Heart left ventricle (tissue), 16 donors: ENCODE measurements at regions not wholly inside any gene's neighbourhood (a gene's known extent, or its start where the extent isn't known, plus 50 kb on each side); places are given as distances from the start of the nearest gene placed in this dataset.
"Not testable (repeated sequence)": the region's sequence is repeated elsewhere in the genome, so short reads cannot be mapped to it uniquely, and the experiment has no call there.

ENCODE experiments used
- ATAC-seq, 4 donors: fragments of 200-7000 bp; cut with Tn5 transposase; one replicate each; pipeline ENCODE4 v1.9.1; 2020 to 2022; ENCODE audit warnings: moderate library complexity in 4 of 4, mild to moderate bottlenecking in 3 of 4, moderate number of reproducible peaks in 1 of 4
- DNase-seq, 5 donors: peaks; one replicate each; pipeline ENCODE4 v3.0.0-alpha.2; 2020
- H3K27ac ChIP-seq, 12 donors: fragments of 200-600 bp; sonication (generic) in 4 of 12; one replicate each; pipeline versions ENCODE4 v1.5.0 to v1.8.0; 2016 to 2022; ENCODE audit warnings: mild to moderate bottlenecking in 2 of 12
- H3K27me3 ChIP-seq, 9 donors: fragments of 200-600 bp; sonication (generic) in 2 of 9; one replicate each; pipeline versions ENCODE4 v1.5.1 to v1.8.0; 2016 to 2022; ENCODE audit warnings: mild to moderate bottlenecking in 3 of 9
- H3K36me3 ChIP-seq, 9 donors: fragments of 200-600 bp; sonication (generic) in 2 of 9; one replicate each; pipeline versions ENCODE4 v1.5.0 to v1.8.0; 2018 to 2022; ENCODE audit warnings: mild to moderate bottlenecking in 2 of 9
- H3K4me1 ChIP-seq, 12 donors: fragments of 200-600 bp; sonication (generic) in 4 of 12; one replicate each; pipeline versions ENCODE4 v1.5.0 to v1.8.0; 2016 to 2022; ENCODE audit warnings: mild to moderate bottlenecking in 3 of 12
- H3K4me3 ChIP-seq, 12 donors: fragments of 200-600 bp; sonication (generic) in 4 of 12; one replicate each; pipeline versions ENCODE4 v1.5.0 to v1.8.0; 2017 to 2022; ENCODE audit warnings: mild to moderate bottlenecking in 9 of 12, moderate library complexity in 4 of 12
- H3K9me3 ChIP-seq, 12 donors: fragments of 200-600 bp; sonication (generic) in 4 of 12; one replicate each; pipeline versions ENCODE4 v1.5.0 to v1.8.0; 2016 to 2022; ENCODE audit warnings: mild to moderate bottlenecking in 1 of 12
- POLR2A ChIP-seq, 2 donors: fragments of 450-650 bp; IDR thresholded peaks; one replicate each; pipeline ENCODE4 v1.6.1; 2017; ENCODE audit warnings: antibody characterized with exemption in 2 of 2, mild to moderate bottlenecking in 2 of 2, moderate library complexity in 2 of 2
- WGBS, 4 donors: extraction: QIAGEN DNeasy Blood & Tissue Kit in 2 of 4; methylation state at CpG; one replicate each; pipeline versions ENCODE4 v1.1.5 to v1.1.7; 2013 to 2018; 5-methylcytosine and 5-hydroxymethylcytosine counted together
- intact Hi-C, 10 donors: fragments of 100-400 bp; cut with DNase I; formaldehyde crosslinking; loops; one replicate each; pipeline versions ENCODE4 v1.11.1 to v1.14.2; 2022
- TF ChIP-seq, protein P1 (sequence below), 12 donors: fragments of 200-600 bp; sonication (generic) in 4 of 12; IDR thresholded peaks; one replicate each; pipeline versions ENCODE4 v1.5.0 to v1.8.0; 2018 to 2022; ENCODE audit warnings: antibody characterized with exemption in 12 of 12, mild to moderate bottlenecking in 5 of 12
- donor health status: ischemic (EF 13 %, LVEDD 7.1; RV severe dilation, severe dysfunction).
- donor health status: healthy with polysubstance abuse.
- donor health status: DM: no; HTN: yes; CAD: no.
- donor health status: DM: no; HTN: no; CAD: no.
- donor health status: ischemic (EF 25% LVEDD 6.9; RV normal size, moderate dysfunction).
- donor health status: ischemic (EF 25% LVEDD 5.7; RV mildly dilated, moderate dysfunction).
- donor health status: healthy.
- donor health status: DM: yes; HTN: yes; CAD: no.
- donor health status: ischemic (EF 35%, LVEDD 5.7; RV mildly dilated, moderate dysfunction).
- donor health status: nonischemic (EF 11% LVEDD 7.7; RV severe dilation, severe dysfunction).
- donor health status: DM: yes; HTN: yes; CAD: no.
- donor health status: PGD.
- donor health status: ischemic (EF 29% LVEDD 5.4; RV normal size, mild dysfunction).
- donor health status: nonischemic (EF 23%, LVEDD 6.1; RV moderate dilation, normal function).

GRCh38 chrX:30008031-30008430, 207.3 kb upstream of the MAGEB2 start:
- no peak for TF ChIP-seq POLR2A (IDR thresholded peaks at IDR 0.05)
- TF ChIP-seq, protein P1, sequence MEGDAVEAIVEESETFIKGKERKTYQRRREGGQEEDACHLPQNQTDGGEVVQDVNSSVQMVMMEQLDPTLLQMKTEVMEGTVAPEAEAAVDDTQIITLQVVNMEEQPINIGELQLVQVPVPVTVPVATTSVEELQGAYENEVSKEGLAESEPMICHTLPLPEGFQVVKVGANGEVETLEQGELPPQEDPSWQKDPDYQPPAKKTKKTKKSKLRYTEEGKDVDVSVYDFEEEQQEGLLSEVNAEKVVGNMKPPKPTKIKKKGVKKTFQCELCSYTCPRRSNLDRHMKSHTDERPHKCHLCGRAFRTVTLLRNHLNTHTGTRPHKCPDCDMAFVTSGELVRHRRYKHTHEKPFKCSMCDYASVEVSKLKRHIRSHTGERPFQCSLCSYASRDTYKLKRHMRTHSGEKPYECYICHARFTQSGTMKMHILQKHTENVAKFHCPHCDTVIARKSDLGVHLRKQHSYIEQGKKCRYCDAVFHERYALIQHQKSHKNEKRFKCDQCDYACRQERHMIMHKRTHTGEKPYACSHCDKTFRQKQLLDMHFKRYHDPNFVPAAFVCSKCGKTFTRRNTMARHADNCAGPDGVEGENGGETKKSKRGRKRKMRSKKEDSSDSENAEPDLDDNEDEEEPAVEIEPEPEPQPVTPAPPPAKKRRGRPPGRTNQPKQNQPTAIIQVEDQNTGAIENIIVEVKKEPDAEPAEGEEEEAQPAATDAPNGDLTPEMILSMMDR (IDR thresholded peaks at IDR 0.05) = no peak
- Histone ChIP-seq H3K9me3 (no peaks in the 10 kb centered on the region), H3K4me1 (no peaks in the 10 kb centered on the region), H3K36me3 (no peaks in the 10 kb centered on the region), H3K27ac (no peak overlapping the region), H3K27me3 (no peaks in the 10 kb centered on the region), H3K4me3 (no peak overlapping the region)
- DNase-seq (no peak), ATAC-seq (no peak)
- intact Hi-C loops = no loop called here
- WGBS, 4 donors = 33 to 69% (median 50%) methylated on average over 2 of the region's 2 CpGs

DNA sequence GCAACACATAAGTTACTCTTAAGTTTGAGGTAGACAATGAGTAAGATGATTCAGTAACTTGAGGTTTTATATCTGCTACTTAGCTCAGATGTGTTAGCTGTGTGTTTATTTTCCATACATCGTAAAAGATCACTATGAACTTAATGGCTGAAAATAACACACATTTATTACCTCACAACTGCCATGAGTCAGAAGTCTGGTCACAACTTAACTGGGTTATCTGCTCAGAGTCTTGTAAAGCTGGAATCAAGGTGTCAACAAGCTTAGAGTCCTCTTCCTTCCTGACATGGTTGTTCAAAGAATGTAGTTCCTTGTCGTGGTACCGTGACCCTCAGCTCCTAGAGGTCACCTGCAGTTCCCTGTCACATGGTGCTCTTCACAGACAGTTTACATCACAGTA, 204.9 kb upstream of the MAGEB2 start:
- ATAC-seq = no peak
- intact Hi-C loops = no loop called here
- H3K4me3 ChIP-seq = no peak overlapping the region
- WGBS, 4 donors = 68 to 73% (median 69%) methylated on average over 3 of the region's 3 CpGs
- TF ChIP-seq, protein P1 (IDR thresholded peaks at IDR 0.05) = no peak
- TF ChIP-seq POLR2A (IDR thresholded peaks at IDR 0.05) = no peak
- H3K9me3 ChIP-seq = no peaks in the 10 kb centered on the region
- H3K27ac ChIP-seq = no peak overlapping the region
- no peak for DNase-seq
- H3K27me3 ChIP-seq = no peaks in the 10 kb centered on the region
- no peaks in the 10 kb centered on the region for H3K36me3 ChIP-seq
- no peaks in the 10 kb centered on the region for H3K4me1 ChIP-seq

GRCh38 chrX:30015440-30015839, 199.9 kb upstream of the MAGEB2 start:
- no peak for ATAC-seq
- TF ChIP-seq, protein P1 (IDR thresholded peaks at IDR 0.05) = no peak
- no peak for TF ChIP-seq POLR2A (IDR thresholded peaks at IDR 0.05)
- H3K4me1 ChIP-seq = no peaks in the 10 kb centered on the region
- no peak for DNase-seq
- H3K36me3 ChIP-seq = no peaks in the 10 kb centered on the region
- no peaks in the 10 kb centered on the region for H3K27me3 ChIP-seq
- no peak overlapping the region for H3K27ac ChIP-seq
- intact Hi-C loops = no loop called here
- 61 to 79% (median 65%) methylated on average over 3 of the region's 3 CpGs for WGBS, 4 donors
- no peak overlapping the region for H3K4me3 ChIP-seq
- H3K9me3 ChIP-seq = peaks cover 0 to 8% (median 0%) of the 10 kb centered on the region in 12 donors

GRCh38 chrX:30027636-30028035, 187.7 kb upstream of the MAGEB2 start:
- DNase-seq (no peak), ATAC-seq (no peak)
- Histone ChIP-seq H3K9me3 (no peaks in the 10 kb centered on the region), H3K27me3 (no peaks in the 10 kb centered on the region), H3K4me1 (no peaks in the 10 kb centered on the region), H3K36me3 (no peaks in the 10 kb centered on the region), H3K4me3 (no peak overlapping the region), H3K27ac (no peak overlapping the region)
- TF ChIP-seq, protein P1 (IDR thresholded peaks at IDR 0.05) = no peak
- TF ChIP-seq POLR2A (IDR thresholded peaks at IDR 0.05) = no peak
- intact Hi-C loops = no loop called here
- 54 to 63% (median 59%) methylated on average over 2 of the region's 2 CpGs for WGBS, 4 donors

DNA sequence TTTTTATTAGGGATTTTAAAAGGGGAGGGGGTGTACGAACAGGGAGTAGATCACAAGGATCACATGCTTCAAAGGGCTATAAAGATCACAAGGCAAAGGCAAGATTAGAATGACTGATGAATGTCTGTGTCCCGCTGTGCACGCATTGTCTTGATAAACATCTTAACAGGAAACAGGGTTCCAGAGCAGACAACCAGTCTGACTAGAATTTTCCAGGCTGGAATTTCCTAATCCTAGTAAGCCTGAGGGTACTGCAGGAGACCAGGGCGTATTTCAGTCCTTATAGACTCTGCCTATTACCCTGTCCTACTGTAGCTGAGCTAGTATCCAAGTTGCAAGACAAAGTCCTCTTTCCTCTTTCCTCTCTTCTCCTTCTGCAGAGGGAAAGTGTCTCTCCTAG, 179.0 kb upstream of the MAGEB2 start:
- ATAC-seq, H3K4me1 ChIP-seq, H3K36me3 ChIP-seq, H3K9me3 ChIP-seq, H3K27me3 ChIP-seq, H3K27ac ChIP-seq, DNase-seq, H3K4me3 ChIP-seq, intact Hi-C loops: not testable (repeated sequence)
- WGBS, 4 donors = 54 to 73% (median 70%) methylated on average over 4 of the region's 4 CpGs
